Psoas muscle (tissue), 7 donors: ENCODE measurements at regions not wholly inside any gene's neighbourhood (a gene's known extent, or its start where the extent isn't known, plus 50 kb on each side); places are given as distances from the start of the nearest gene placed in this dataset.
"Not testable (repeated sequence)": the region's sequence is repeated elsewhere in the genome, so short reads cannot be mapped to it uniquely, and the experiment has no call there.

Source experiments
- ATAC-seq, 4 donors: fragments of 200-7000 bp; cut with Tn5 transposase; one replicate each; pipeline ENCODE4 v1.9.1; 2020; ENCODE audit warnings: moderate library complexity in 3 of 4, mild to moderate bottlenecking in 2 of 4
- DNase-seq, 2 donors: peaks; one replicate each; pipeline ENCODE4 v3.0.0-alpha.2; 2020
- H3K27ac ChIP-seq: fragments of 200-600 bp; one replicate; pipeline ENCODE4 v1.8.0; 2022
- H3K27me3 ChIP-seq, 3 donors: fragments of 200-600 bp in 1 of 3; one replicate each; pipeline versions ENCODE4 v1.6.1 to v1.8.0; 2013 to 2022; ENCODE audit warnings: low read length in 2 of 3, mild to moderate bottlenecking in 2 of 3, moderate library complexity in 1 of 3; ENCODE audit not compliant: insufficient read depth in 3 of 3
- H3K36me3 ChIP-seq, 2 donors: fragments of 200-600 bp in 1 of 2; one replicate each; pipeline versions ENCODE4 v1.6.1 to v1.8.0; 2013 to 2022; ENCODE audit warnings: low read depth in 1 of 2, mild to moderate bottlenecking in 1 of 2, moderate library complexity in 1 of 2; ENCODE audit not compliant: insufficient read depth in 1 of 2
- H3K4me1 ChIP-seq: fragments of 200-600 bp; one replicate; pipeline ENCODE4 v1.8.0; 2022
- H3K4me3 ChIP-seq: fragments of 200-600 bp; one replicate; pipeline ENCODE4 v1.8.0; 2022; ENCODE audit warnings: mild to moderate bottlenecking
- H3K9me3 ChIP-seq: fragments of 200-600 bp; one replicate; pipeline ENCODE4 v1.8.0; 2022
- WGBS, 3 donors: extraction: QIAGEN DNeasy Blood & Tissue Kit; methylation state at CpG; one replicate each; pipeline versions ENCODE4 v1.1.6 to v1.1.7; 2013; 5-methylcytosine and 5-hydroxymethylcytosine counted together
- intact Hi-C, 2 donors: fragments of 100-400 bp; cut with DNase I; formaldehyde crosslinking; loops; one replicate each; pipeline versions ENCODE4 v1.11.0 to v1.14.2; 2022
- TF ChIP-seq, protein P1 (sequence below): fragments of 200-600 bp; IDR thresholded peaks from one replicate; pipeline ENCODE4 v1.8.0; 2022; ENCODE audit warnings: antibody characterized with exemption
- donor health status: healthy with polysubstance abuse.
- donor health status: DM: no; HTN: no; CAD: no; lungs with moderate emphysema.
- donor health status: Bipolar disorder and iron deficiency.
- donor health status: healthy.
- donor health status: DM: yes; HTN: yes; CAD: no.
- donor health status: DM: no; HTN: no; CAD: no.
- donor health status: DM: yes; HTN: yes; CAD: no.

DNA sequence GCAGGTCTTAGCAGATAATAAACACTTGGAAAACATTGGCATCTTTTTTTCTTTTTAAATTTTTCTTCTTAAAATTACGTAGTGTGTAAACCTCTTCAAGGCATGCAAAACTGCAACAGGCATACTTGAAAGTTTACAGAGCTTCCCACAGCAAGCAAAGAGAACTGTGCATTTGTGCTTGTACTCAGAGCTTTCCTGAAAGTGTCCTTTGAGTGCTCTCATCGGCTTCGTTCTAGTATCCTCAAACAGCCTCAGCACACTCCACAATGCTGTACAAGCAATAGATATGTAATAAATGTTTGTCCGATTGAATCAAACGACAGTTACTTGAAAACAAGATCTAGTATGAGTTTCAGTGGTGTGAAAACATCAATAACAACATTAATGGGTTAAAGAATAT lies 227.5 kb downstream of the PAPSS1 start:
- no peak overlapping the region for H3K4me3 ChIP-seq
- no peaks in the 10 kb centered on the region for H3K4me1 ChIP-seq
- TF ChIP-seq, protein P1, sequence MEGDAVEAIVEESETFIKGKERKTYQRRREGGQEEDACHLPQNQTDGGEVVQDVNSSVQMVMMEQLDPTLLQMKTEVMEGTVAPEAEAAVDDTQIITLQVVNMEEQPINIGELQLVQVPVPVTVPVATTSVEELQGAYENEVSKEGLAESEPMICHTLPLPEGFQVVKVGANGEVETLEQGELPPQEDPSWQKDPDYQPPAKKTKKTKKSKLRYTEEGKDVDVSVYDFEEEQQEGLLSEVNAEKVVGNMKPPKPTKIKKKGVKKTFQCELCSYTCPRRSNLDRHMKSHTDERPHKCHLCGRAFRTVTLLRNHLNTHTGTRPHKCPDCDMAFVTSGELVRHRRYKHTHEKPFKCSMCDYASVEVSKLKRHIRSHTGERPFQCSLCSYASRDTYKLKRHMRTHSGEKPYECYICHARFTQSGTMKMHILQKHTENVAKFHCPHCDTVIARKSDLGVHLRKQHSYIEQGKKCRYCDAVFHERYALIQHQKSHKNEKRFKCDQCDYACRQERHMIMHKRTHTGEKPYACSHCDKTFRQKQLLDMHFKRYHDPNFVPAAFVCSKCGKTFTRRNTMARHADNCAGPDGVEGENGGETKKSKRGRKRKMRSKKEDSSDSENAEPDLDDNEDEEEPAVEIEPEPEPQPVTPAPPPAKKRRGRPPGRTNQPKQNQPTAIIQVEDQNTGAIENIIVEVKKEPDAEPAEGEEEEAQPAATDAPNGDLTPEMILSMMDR: no peak
- intact Hi-C loops: no loop called here
- H3K27me3 ChIP-seq: no peaks in the 10 kb centered on the region
- H3K36me3 ChIP-seq: no peaks in the 10 kb centered on the region
- H3K27ac ChIP-seq: no peak overlapping the region
- no peaks in the 10 kb centered on the region for H3K9me3 ChIP-seq
- DNase-seq (no peak), ATAC-seq (no peak)
- WGBS, 3 donors: 84 to 92% (median 88%) methylated on average over 5 of the region's 5 CpGs

DNA sequence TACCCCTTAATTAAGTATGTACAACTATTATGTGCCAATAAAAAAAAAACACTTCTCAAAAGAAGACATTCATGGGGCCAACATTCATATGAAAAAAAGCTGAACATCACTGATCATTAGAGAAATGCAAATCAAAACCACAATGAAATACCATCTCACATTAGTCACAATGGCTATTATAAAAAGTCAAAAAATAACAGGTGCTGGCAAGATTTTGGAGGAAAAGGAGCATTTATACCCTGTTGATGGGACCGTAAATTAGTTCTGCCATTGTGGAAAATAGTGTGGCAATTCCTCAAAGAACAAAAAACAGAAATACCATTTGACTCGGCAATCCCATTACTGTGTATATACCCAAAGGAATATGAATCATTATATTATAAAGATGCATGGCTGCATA lies 229.9 kb downstream of the PAPSS1 start:
- Histone ChIP-seq H3K4me3 (no peak overlapping the region), H3K9me3 (no peaks in the 10 kb centered on the region), H3K36me3 (no peaks in the 10 kb centered on the region), H3K27ac (no peak overlapping the region), H3K4me1 (no peaks in the 10 kb centered on the region), H3K27me3 (no peaks in the 10 kb centered on the region)
- WGBS, 3 donors: 56 to 75% (median 65%) methylated on average over 2 of the region's 2 CpGs
- no peak for ATAC-seq
- no peak for DNase-seq
- intact Hi-C loops: no loop called here
- TF ChIP-seq, protein P1: no peak

DNA sequence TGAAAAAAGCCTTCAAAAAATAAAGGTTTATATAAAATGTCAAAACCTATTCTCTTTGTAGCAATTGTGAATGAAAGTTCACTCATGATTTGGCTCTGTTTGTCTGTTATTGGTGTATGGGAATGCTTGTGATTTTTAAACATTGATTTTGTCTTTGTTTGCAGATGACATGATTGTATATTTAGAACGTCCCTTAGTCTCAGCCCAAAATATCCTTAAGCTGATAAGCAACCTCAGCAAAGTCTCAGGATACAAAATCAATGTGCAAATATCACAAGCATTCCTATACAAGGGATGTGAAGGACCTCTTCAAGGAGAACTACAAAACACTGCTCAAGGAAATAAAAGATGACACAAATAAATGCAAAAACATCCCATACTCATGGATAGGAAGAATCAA lies 236.4 kb downstream of the PAPSS1 start:
- H3K36me3 ChIP-seq, H3K27me3 ChIP-seq, H3K4me3 ChIP-seq, H3K9me3 ChIP-seq, H3K27ac ChIP-seq, ATAC-seq, DNase-seq, intact Hi-C loops, H3K4me1 ChIP-seq: not testable (repeated sequence)
- 4 to 75% (median 48%) methylated on average over 1 of the region's 1 CpG for WGBS, 3 donors

DNA sequence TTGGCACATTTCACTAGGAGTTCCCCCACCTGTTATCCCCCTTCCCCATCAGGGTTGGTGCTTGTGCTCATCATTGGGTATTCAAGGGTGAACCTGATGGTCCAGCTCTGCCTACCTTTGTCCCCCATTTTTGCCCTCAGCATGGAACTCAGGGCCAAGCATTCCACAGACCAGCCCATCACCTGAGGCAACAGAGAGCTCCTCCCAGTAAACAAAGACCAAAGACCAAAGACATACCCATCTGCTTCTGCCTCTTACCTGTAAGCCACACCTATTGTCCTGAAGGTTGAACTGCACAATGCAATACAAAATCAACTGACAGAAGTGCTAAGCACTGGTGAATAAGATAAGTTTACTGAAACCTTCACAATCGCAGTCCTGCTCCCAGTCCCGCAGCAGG lies 237.5 kb downstream of the PAPSS1 start:
- no peaks in the 10 kb centered on the region for H3K9me3 ChIP-seq
- no peak for ATAC-seq
- DNase-seq: no peak
- TF ChIP-seq, protein P1: no peak
- no peaks in the 10 kb centered on the region for H3K4me1 ChIP-seq
- 98 to 100% (median 100%) methylated on average over 2 of the region's 2 CpGs for WGBS, 3 donors
- no peak overlapping the region for H3K4me3 ChIP-seq
- no peaks in the 10 kb centered on the region for H3K36me3 ChIP-seq
- intact Hi-C loops: no loop called here
- no peak overlapping the region for H3K27ac ChIP-seq
- H3K27me3 ChIP-seq: no peaks in the 10 kb centered on the region

DNA sequence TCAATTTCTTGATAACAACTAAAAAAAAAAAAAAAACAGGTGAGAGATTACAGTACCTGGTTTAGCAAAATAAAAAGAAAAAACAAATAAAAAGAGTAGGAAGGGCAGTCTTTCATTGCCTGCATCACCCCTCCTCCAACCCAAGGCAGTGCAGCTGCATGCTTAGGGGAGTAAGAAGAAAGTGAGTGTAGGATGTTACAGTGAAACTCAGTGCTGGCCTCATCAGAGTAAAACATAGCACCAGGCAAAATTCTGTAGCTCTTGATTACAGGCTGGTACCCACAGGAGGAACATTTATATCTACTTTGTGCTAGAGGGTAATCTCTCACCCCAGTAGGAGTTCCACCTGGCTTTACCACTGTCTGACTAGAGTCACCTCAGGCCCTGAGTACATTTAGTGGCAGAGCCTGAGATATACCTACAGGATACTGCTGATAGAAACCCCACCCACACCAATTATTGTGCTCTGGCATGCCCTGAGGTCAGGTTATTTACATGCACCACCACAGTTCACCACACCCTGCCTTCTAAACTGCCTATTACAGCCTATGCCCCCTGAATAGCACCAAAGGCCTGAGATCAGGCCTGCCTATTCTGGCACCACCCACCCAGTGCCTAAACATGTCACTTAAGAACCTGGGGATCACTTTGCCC lies 241.6 kb downstream of the PAPSS1 start:
- Histone ChIP-seq H3K27ac (no peak overlapping the region), H3K27me3 (no peaks in the 10 kb centered on the region), H3K36me3 (no peaks in the 10 kb centered on the region), H3K4me1 (no peaks in the 10 kb centered on the region), H3K9me3 (no peaks in the 10 kb centered on the region), H3K4me3 (no peak overlapping the region)
- intact Hi-C loops: no loop called here
- no peak for ATAC-seq
- TF ChIP-seq, protein P1: no peak
- DNase-seq: no peak
